ENCODE measurements at regions not wholly inside any gene's neighbourhood (a gene's known extent, or its start where the extent isn't known, plus 50 kb on each side); places are given as distances from the start of the nearest gene placed in this dataset.

DNA sequence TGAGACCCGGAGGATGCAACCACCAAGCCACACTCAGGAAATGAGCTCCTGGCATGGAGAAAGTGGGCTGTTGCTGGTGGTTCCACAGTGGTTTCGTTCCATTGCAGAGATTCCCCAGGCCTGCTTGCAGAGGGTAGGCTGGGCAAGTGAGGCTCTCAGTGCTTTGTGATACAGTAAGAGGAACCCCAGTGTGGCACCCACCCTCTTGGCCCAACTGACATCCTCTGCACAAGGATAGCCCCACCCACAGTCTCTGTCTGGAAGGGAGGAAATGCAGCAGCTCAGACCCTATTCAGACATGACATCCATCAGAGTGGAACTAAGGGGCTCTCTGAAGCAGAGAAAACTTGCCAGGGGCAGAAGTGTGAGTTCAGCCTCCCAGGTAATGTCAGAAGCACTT lies 69.6 kb upstream of the FSTL4 start:
- peak; percentile 18 for DNase-seq

DNA sequence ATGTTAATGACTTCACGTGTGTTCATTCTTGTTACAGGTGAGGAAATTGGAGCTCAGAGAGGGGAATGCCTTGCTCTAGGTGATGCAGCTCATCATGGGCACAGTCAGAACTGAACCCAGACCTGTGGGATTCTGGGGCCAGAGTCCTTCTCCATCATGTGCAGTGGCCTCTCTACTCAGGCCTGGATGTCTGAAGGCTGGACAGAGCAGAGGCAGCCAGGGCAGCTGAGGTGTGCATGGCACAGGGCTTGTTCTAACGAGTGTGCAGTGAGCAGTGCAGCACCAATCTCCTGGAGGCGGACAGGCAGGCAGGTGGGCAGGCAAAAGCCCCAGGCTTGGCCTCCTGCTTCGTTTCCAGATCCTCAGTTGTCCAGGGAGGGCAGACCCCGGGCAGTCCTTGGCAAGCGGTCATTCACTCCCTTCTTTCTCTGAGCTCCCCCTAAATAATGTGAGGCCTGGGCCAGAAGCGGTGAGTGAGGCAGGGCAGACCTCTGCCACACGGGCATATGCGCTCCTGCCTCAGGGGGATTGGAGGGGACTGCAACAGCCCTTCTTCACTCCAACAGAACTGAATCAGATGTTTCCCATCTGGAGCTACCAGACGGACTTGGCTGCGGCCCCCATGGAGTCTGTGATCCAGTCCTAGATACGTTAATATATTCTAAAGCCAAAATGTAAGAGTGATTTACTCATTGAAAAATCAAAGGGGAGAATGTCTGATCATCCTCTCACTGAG lies 68.7 kb upstream of the FSTL4 start:
- DNase-seq: peak; percentile 7

DNA sequence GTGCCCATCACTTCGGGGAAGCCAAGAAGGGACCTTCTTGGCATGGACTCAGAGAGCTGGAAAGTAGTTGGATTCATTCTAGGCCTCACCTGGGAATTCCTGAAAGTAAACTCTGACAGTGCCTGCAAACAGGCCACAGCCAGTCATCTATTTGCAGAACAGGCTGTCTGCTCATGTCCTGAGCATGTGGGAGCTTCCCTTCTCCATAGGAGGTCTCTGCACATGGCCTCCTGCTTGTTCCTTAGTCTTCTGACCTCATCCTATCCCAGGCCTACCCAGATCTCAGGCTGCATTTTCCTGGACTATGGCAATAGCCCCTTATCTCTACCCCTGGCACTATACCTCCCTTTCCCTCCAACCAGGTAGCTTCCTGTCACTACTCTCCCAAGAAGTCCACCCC lies 67.2 kb upstream of the FSTL4 start:
- DNase-seq: peak; percentile 39

DNA sequence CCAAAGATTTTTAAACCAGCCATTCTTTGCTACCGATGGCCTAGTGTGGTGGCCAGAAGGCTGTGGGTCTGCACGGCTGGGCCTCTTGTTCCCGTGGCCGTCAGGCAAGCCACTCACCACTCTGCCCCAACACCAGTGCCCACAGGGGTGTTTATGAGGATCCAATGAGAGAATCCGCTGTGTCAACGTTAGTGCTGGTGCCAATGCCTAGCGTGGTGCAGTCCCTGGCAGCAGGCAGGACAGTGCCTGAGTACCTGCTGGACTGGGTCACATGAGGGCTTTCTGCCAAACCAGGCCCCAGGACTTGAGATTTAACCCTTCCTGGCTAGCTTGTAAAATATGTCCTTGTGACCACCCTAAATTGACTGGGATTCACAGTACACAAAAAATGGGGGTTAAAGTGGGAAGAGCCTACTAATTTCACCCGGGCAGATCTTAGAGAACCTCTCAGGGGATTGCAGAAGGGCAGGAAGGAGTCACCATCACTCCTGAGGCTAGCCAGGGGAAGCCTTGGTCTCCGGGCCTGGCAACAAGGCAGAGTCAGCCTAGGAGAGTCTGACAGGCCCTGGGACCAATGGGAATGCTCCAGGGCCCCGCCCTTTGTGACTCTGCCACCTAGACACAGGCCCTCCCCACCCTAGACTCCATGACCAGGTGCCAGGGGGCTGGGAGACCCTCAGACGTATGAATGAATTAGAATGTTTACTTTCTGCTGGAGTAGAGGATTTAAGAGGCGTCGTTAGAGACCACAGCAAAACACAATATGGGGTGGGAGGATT lies 63.2 kb upstream of the FSTL4 start:
- DNase-seq: no peak

DNA sequence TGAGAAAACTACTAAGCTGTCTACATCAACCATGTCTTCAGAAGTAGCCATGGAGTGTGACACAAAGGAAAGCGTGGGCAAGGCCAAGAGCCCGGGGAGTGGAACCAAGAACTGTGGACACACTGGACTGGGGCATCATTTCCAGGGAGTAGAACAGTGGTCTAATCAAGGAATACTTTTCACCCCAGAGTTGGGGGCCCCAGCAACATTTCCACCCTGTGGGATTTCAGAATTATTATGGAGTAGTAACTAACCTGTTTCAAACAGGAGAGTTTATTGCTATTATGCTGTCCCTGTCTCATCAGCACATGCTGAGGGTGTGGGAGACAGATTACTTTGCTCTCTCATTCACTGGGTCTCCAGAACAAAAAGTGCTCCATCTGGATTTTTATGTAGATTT lies 58.0 kb upstream of the FSTL4 start:
- no peak for DNase-seq

DNA sequence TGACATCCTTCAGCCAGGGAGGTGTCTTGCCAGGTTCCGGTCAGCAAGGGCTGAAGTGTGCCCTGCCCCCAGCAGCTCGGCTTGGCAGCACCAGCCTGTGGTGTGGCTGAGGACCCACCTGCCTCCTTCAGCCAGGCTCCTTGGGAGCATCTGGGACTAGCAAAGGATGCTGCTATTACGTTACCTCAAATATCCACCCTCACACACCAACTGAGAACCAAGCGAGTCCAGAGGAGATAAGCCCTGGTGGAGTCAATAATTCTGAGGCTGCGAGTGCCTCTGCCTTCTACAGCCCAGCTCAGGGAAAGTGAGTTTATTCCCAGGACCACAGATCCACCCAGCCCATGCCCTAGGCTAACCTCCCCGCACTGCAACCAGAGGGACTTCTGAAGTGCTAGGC lies 57.1 kb upstream of the FSTL4 start:
- no peak for DNase-seq

DNA sequence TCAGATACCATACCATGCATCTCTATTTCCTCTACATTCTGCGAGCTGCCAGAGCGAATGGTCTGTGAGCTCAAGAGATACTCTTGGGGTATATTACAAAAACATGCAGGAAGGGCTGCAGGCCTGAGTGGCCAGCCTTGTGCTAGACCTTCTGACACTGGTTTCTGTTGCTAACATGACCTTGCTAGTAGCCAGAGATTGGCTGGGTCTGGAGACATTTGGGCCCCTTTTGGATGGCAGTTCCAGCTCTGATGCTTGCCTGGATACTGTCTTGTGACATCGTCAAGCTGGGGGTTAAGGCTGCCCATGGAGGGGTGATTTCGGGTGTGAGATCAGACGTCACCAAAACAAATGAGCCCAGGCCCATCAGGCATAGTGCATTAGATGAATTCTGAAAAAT lies 56.1 kb upstream of the FSTL4 start:
- no peak for DNase-seq

DNA sequence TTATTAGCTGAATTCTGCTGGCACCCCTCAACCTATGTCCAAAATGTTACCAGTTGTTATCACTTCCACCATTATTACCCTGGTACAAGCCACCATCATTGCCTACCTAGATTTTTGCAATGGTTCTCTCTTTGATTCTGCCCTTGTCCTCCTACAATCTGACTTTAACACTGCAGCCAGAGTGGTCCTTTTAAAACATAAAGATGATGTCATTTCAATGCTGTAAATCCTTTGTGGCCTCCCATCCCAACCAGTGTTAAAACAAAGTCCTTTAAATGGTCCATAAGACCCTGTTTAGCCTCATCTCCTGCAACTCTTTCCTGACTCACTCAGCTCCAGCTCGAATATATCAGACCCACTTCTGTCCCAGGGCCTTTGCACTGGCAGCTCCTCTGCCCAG lies 54.9 kb upstream of the FSTL4 start:
- no peak for DNase-seq

DNA sequence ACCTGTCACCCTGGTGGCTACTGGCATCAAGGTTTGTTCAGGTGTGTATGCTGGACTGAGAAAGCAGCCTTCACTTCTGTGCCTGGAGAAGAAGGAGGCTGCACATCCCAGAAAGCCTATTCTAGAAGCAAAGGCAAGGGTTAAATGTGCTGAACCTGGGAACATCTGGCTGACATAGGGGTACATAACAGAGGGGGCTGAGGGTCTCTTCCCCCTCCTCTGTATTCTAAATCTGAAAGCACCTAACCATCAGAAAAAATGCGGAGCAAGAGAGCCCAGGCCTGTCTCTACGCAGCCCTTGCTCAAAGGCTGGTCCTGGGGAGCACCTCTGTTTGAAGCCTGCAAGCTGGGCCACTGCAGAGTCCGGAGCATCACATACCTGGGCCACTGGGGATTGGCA lies 53.2 kb upstream of the FSTL4 start:
- no peak for DNase-seq

DNA sequence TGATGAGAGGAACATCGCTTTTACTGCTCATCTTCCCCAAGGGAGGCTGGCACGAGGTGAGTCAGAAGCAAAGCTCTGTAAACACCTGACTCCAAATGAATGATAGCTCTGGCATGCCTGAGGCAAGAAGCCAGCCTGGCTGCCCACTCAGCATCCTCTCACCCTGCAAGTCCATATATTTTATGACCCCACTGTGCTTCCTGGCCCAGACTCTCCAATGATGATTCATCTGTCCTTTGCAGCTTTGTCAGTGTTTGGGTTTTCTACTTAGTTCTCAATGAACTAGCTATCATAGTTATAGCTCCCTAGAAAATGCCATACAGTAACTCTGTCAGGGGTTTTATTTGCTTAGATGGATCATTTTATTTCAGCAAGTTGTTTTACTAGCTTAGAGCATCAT lies 52.1 kb upstream of the FSTL4 start:
- DNase-seq: no peak

DNA sequence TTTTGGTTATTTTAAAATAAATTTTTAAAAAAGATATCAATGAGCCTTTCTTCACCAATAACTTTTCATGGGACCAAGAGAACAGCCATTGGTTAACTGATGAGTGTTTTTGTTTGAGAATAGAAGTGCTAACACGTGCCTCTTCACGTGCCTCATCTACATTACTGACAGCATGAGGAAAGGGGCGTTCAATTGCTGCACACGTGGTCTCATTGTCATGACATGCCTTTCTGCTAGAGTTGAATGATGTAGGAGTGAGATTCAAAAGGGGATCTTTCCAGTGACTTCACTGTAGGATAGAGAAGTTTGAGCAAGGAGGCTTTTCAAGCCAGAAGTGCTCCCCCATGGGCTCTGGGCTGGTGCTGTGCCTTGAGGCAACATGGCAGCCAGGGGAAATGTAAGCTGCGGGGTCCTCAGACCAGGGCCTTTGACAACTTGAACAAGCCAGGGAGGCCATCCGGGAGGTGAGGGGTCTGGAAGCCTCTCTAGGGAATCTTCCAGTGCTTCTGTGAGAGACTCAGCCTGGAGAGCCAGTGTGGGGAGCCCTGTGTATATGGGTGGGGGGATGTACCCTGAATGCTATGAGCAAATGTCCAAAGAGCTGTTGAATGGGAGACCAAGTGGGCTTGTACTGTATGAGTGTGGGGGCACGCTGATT lies 51.2 kb upstream of the FSTL4 start:
- no peak for DNase-seq

DNA sequence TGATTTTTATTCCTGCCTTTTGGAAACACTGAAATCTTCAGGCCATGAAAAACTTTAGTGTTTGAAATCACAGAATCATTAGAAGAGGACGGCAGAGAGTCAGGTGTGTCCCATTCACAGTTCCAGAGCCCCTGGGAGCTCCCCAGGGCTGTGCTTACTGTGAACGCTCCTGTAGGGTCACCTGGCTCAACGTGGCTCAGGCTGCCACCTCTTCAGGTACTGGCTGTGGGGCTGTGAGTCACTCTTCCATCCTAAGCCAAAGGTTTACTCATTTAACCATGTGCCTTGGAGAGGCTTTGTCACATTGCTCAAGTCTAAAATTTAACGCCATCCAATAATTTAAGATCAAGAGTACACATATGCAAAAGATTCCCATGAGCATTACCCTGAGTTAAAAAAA lies 50.2 kb upstream of the FSTL4 start:
- no peak for DNase-seq

Data from activated CD8-positive, alpha-beta memory T cell treated with anti-CD3 and anti-CD28 coated beads, Interleukin-2, amount 50 U/mL, for 48 hours (primary cell).